ENCODE measurements at regions not wholly inside any gene's neighbourhood (a gene's known extent, or its start where the extent isn't known, plus 50 kb on each side); places are given as distances from the start of the nearest gene placed in this dataset.

GRCh38 chr4:34854451-34854850, 1389.9 kb downstream of the ARAP2 start:
- H3K9ac ChIP-seq (ENCODE audit: low read depth, low read length, poor library complexity, severe bottlenecking), result no peak overlapping the region
- no peaks in the 10 kb centered on the region for H3K4me1 ChIP-seq (ENCODE audit: insufficient read depth, low read length, poor library complexity, severe bottlenecking)
- H3K36me3 ChIP-seq (ENCODE audit: insufficient read depth, low read length), result no peaks in the 10 kb centered on the region
- H3K4me2 ChIP-seq (ENCODE audit: low read depth, low read length, poor library complexity, severe bottlenecking), result no peak overlapping the region
- no peaks in the 10 kb centered on the region for H3K79me2 ChIP-seq (ENCODE audit: insufficient read depth, low read length)
- H3K9me2 ChIP-seq (replicated peaks; ENCODE audit: low read depth, low read length), result no peaks in the 10 kb centered on the region
- no peak overlapping the region for H3K4me3 ChIP-seq (ENCODE audit: low read length, poor library complexity, severe bottlenecking)
- no peaks in the 10 kb centered on the region for H3K9me3 ChIP-seq (ENCODE audit: insufficient read depth, low read depth, low read length)
- H2AFZ ChIP-seq (ENCODE audit: low read length), result no peak overlapping the region
- no peaks in the 10 kb centered on the region for H3F3A ChIP-seq (ENCODE audit: low read depth)
- TF ChIP-seq CTCF (conservative IDR thresholded peaks at IDR 0.05; ENCODE audit: low read length), result no peak
- TF ChIP-seq EZH2phosphoT487 (IDR thresholded peaks at IDR 0.05; ENCODE audit: borderline replicate concordance), result no peak
- no peaks in the 10 kb centered on the region for H4K20me1 ChIP-seq (ENCODE audit: insufficient read depth, low read length, poor library complexity, severe bottlenecking)
- H3K27me3 ChIP-seq (ENCODE audit: insufficient read depth, low read length, poor library complexity, severe bottlenecking), result no peaks in the 10 kb centered on the region

GRCh38 chr4:34861666-34862065, 1382.6 kb downstream of the ARAP2 start:
- TF ChIP-seq EZH2phosphoT487 (IDR thresholded peaks at IDR 0.05; ENCODE audit: borderline replicate concordance), result no peak
- Histone ChIP-seq H3K9me2 (replicated peaks; ENCODE audit: low read depth, low read length) (no peaks in the 10 kb centered on the region), H3K4me1 (ENCODE audit: insufficient read depth, low read length, poor library complexity, severe bottlenecking) (no peaks in the 10 kb centered on the region), H3K9ac (ENCODE audit: low read depth, low read length, poor library complexity, severe bottlenecking) (no peak overlapping the region), H3K79me2 (ENCODE audit: insufficient read depth, low read length) (no peaks in the 10 kb centered on the region), H3F3A (ENCODE audit: low read depth) (no peaks in the 10 kb centered on the region), H3K4me3 (ENCODE audit: low read length, poor library complexity, severe bottlenecking) (no peak overlapping the region), H3K4me2 (ENCODE audit: low read depth, low read length, poor library complexity, severe bottlenecking) (no peak overlapping the region), H3K27me3 (ENCODE audit: insufficient read depth, low read length, poor library complexity, severe bottlenecking) (no peaks in the 10 kb centered on the region), H4K20me1 (ENCODE audit: insufficient read depth, low read length, poor library complexity, severe bottlenecking) (no peaks in the 10 kb centered on the region), H2AFZ (ENCODE audit: low read length) (no peak overlapping the region), H3K9me3 (ENCODE audit: insufficient read depth, low read depth, low read length) (no peaks in the 10 kb centered on the region), H3K36me3 (ENCODE audit: insufficient read depth, low read length) (no peaks in the 10 kb centered on the region)

GRCh38 chr4:34878961-34879360, 1365.4 kb downstream of the ARAP2 start:
- H3K36me3 ChIP-seq (ENCODE audit: insufficient read depth, low read length), result no peaks in the 10 kb centered on the region
- H3K79me2 ChIP-seq (ENCODE audit: insufficient read depth, low read length), result no peaks in the 10 kb centered on the region
- no peaks in the 10 kb centered on the region for H3F3A ChIP-seq (ENCODE audit: low read depth)
- no peak overlapping the region for H3K9ac ChIP-seq (ENCODE audit: low read depth, low read length, poor library complexity, severe bottlenecking)
- no peaks in the 10 kb centered on the region for H3K4me1 ChIP-seq (ENCODE audit: insufficient read depth, low read length, poor library complexity, severe bottlenecking)
- H3K9me3 ChIP-seq (ENCODE audit: insufficient read depth, low read depth, low read length), result no peaks in the 10 kb centered on the region
- TF ChIP-seq EZH2phosphoT487 (IDR thresholded peaks at IDR 0.05; ENCODE audit: borderline replicate concordance) (no peak), CTCF (conservative IDR thresholded peaks at IDR 0.05; ENCODE audit: low read length) (no peak)
- no peak overlapping the region for H2AFZ ChIP-seq (ENCODE audit: low read length)
- no peaks in the 10 kb centered on the region for H3K9me2 ChIP-seq (replicated peaks; ENCODE audit: low read depth, low read length)
- H3K4me3 ChIP-seq (ENCODE audit: low read length, poor library complexity, severe bottlenecking), result no peak overlapping the region
- no peak overlapping the region for H3K4me2 ChIP-seq (ENCODE audit: low read depth, low read length, poor library complexity, severe bottlenecking)
- no peaks in the 10 kb centered on the region for H4K20me1 ChIP-seq (ENCODE audit: insufficient read depth, low read length, poor library complexity, severe bottlenecking)
- H3K27me3 ChIP-seq (ENCODE audit: insufficient read depth, low read length, poor library complexity, severe bottlenecking), result no peaks in the 10 kb centered on the region

GRCh38 chr4:34880246-34880645, 1364.1 kb downstream of the ARAP2 start:
- H3K27me3 ChIP-seq (ENCODE audit: insufficient read depth, low read length, poor library complexity, severe bottlenecking), result no peaks in the 10 kb centered on the region
- no peak for TF ChIP-seq CTCF (conservative IDR thresholded peaks at IDR 0.05; ENCODE audit: low read length)
- no peak for TF ChIP-seq EZH2phosphoT487 (IDR thresholded peaks at IDR 0.05; ENCODE audit: borderline replicate concordance)
- H3K4me1 ChIP-seq (ENCODE audit: insufficient read depth, low read length, poor library complexity, severe bottlenecking), result no peaks in the 10 kb centered on the region
- H4K20me1 ChIP-seq (ENCODE audit: insufficient read depth, low read length, poor library complexity, severe bottlenecking), result no peaks in the 10 kb centered on the region
- H3K4me2 ChIP-seq (ENCODE audit: low read depth, low read length, poor library complexity, severe bottlenecking), result no peak overlapping the region
- H3F3A ChIP-seq (ENCODE audit: low read depth), result no peaks in the 10 kb centered on the region
- H3K9ac ChIP-seq (ENCODE audit: low read depth, low read length, poor library complexity, severe bottlenecking), result no peak overlapping the region
- no peak overlapping the region for H2AFZ ChIP-seq (ENCODE audit: low read length)
- H3K4me3 ChIP-seq (ENCODE audit: low read length, poor library complexity, severe bottlenecking), result no peak overlapping the region
- no peaks in the 10 kb centered on the region for H3K9me3 ChIP-seq (ENCODE audit: insufficient read depth, low read depth, low read length)
- H3K79me2 ChIP-seq (ENCODE audit: insufficient read depth, low read length), result no peaks in the 10 kb centered on the region
- H3K9me2 ChIP-seq (replicated peaks; ENCODE audit: low read depth, low read length), result no peaks in the 10 kb centered on the region
- no peaks in the 10 kb centered on the region for H3K36me3 ChIP-seq (ENCODE audit: insufficient read depth, low read length)

Data from Loucy (cell line).